SK-N-SH treated with all-trans-retinoic acid at 6 μM for 48 hours (cell line): ENCODE measurements at regions not wholly inside any gene's neighbourhood (a gene's known extent, or its start where the extent isn't known, plus 50 kb on each side); places are given as distances from the start of the nearest gene placed in this dataset.
"Not testable (repeated sequence)": the region's sequence is repeated elsewhere in the genome, so short reads cannot be mapped to it uniquely, and the experiment has no call there.

Experiments
- ARNTL ChIP-seq: fragments of 450-650 bp; formaldehyde crosslinking; IDR thresholded peaks from 2 replicates; pipeline ENCODE4 v1.5.0; 2020; ENCODE audit warnings: low read depth, mild to moderate bottlenecking, moderate library complexity, borderline replicate concordance
- ISL1 ChIP-seq: fragments of 250-450 bp; sonication (Bioruptor Pico); IDR thresholded peaks from 2 replicates; pipeline ENCODE4 v2.1.2; 2022; ENCODE audit warnings: mild to moderate bottlenecking, moderate library complexity
- OSR1 ChIP-seq: fragments of 250-450 bp; sonication (Bioruptor Pico); IDR thresholded peaks from 2 replicates; pipeline ENCODE4 v1.8.0; 2022; ENCODE audit warnings: moderate library complexity, mild to moderate bottlenecking, inconsistent platforms
- SNAI2 ChIP-seq: fragments of 250-450 bp; sonication (Bioruptor Pico); IDR thresholded peaks from 2 replicates; pipeline ENCODE4 v1.5.0; 2020; ENCODE audit warnings: mild to moderate bottlenecking, moderate library complexity
- TCF4 ChIP-seq: fragments of 250-450 bp; sonication (Bioruptor Pico); IDR thresholded peaks from 2 replicates; pipeline ENCODE4 v1.8.0; 2021; ENCODE audit warnings: mild to moderate bottlenecking, moderate library complexity, borderline replicate concordance
- ZFP3 ChIP-seq: fragments of 250-450 bp; sonication (Bioruptor Pico); IDR thresholded peaks from 2 replicates; pipeline ENCODE4 v1.5.0; 2020; ENCODE audit warnings: mild to moderate bottlenecking, moderate library complexity
- TF ChIP-seq, protein P1 (sequence below): fragments of 250-450 bp; sonication (Bioruptor Pico); IDR thresholded peaks from 2 replicates; pipeline ENCODE4 v1.5.0; 2020; ENCODE audit warnings: mild to moderate bottlenecking, moderate library complexity
- TF ChIP-seq, protein P2 (sequence below): fragments of 250-450 bp; sonication (Bioruptor Pico); IDR thresholded peaks from 2 replicates; pipeline ENCODE4 v1.5.1; 2020; ENCODE audit warnings: low read depth, mild to moderate bottlenecking, moderate library complexity

- TF ChIP-seq, protein P1, sequence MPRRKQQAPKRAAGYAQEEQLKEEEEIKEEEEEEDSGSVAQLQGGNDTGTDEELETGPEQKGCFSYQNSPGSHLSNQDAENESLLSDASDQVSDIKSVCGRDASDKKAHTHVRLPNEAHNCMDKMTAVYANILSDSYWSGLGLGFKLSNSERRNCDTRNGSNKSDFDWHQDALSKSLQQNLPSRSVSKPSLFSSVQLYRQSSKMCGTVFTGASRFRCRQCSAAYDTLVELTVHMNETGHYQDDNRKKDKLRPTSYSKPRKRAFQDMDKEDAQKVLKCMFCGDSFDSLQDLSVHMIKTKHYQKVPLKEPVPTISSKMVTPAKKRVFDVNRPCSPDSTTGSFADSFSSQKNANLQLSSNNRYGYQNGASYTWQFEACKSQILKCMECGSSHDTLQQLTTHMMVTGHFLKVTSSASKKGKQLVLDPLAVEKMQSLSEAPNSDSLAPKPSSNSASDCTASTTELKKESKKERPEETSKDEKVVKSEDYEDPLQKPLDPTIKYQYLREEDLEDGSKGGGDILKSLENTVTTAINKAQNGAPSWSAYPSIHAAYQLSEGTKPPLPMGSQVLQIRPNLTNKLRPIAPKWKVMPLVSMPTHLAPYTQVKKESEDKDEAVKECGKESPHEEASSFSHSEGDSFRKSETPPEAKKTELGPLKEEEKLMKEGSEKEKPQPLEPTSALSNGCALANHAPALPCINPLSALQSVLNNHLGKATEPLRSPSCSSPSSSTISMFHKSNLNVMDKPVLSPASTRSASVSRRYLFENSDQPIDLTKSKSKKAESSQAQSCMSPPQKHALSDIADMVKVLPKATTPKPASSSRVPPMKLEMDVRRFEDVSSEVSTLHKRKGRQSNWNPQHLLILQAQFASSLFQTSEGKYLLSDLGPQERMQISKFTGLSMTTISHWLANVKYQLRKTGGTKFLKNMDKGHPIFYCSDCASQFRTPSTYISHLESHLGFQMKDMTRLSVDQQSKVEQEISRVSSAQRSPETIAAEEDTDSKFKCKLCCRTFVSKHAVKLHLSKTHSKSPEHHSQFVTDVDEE, result not testable (repeated sequence)
- TF ChIP-seq TCF4; OSR1; ZFP3 (CRISPR knock-in tag); ARNTL (CRISPR knock-in tag); SNAI2 (CRISPR knock-in tag); ISL1 (CRISPR knock-in tag): not testable (repeated sequence)
- TF ChIP-seq, protein P2, sequence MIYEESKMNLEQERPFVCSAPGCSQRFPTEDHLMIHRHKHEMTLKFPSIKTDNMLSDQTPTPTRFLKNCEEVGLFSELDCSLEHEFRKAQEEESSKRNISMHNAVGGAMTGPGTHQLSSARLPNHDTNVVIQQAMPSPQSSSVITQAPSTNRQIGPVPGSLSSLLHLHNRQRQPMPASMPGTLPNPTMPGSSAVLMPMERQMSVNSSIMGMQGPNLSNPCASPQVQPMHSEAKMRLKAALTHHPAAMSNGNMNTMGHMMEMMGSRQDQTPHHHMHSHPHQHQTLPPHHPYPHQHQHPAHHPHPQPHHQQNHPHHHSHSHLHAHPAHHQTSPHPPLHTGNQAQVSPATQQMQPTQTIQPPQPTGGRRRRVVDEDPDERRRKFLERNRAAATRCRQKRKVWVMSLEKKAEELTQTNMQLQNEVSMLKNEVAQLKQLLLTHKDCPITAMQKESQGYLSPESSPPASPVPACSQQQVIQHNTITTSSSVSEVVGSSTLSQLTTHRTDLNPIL (CRISPR knock-in tag), result not testable (repeated sequence)
Observed at GRCh38 chr6:40823917-40824891, 214.8 kb downstream of the UNC5CL start.
